ENCODE measurements at regions not wholly inside any gene's neighbourhood (a gene's known extent, or its start where the extent isn't known, plus 50 kb on each side); places are given as distances from the start of the nearest gene placed in this dataset.

DNA sequence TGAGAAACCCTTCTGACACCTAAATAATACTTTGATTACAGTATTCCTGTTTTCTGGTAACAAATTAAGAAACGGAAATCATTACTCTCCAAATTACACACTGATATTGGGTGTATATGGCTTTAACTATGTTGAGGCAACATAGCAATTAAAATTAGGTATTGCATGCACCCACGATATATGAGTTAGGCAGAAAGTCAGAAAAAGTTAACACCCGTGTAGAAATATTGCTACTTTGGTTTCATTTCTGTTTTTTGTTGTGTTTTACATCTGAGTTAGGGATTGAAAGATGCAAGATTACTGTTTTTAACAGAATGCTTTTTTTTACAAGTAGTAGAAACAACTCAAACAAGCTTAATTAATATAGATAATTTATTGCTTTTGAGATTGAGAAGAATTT lies 327.8 kb downstream of the GBE1 start:
- Mint-ChIP-seq H3K27ac (ENCODE audit: unreplicated experiment) (no peak overlapping the region), H3K27me3 (ENCODE audit: unreplicated experiment) (no peaks in the 10 kb centered on the region), H3K36me3 (ENCODE audit: low read depth, unreplicated experiment) (no peaks in the 10 kb centered on the region), H3K9me3 (ENCODE audit: unreplicated experiment) (no peaks in the 10 kb centered on the region), H3K4me3 (ENCODE audit: unreplicated experiment) (no peak overlapping the region), H3K4me1 (ENCODE audit: unreplicated experiment) (no peaks in the 10 kb centered on the region)
- DNase-seq (ENCODE audit: low spot score) = no peak
- TF ChIP-seq CTCF (IDR thresholded peaks at IDR 0.05; ENCODE audit: unreplicated experiment) = no peak

- TF ChIP-seq CTCF (IDR thresholded peaks at IDR 0.05; ENCODE audit: unreplicated experiment) = no peak
- Mint-ChIP-seq H3K27ac (ENCODE audit: unreplicated experiment) (no peak overlapping the region), H3K36me3 (ENCODE audit: low read depth, unreplicated experiment) (no peaks in the 10 kb centered on the region), H3K4me3 (ENCODE audit: unreplicated experiment) (no peak overlapping the region), H3K9me3 (ENCODE audit: unreplicated experiment) (no peaks in the 10 kb centered on the region), H3K4me1 (ENCODE audit: unreplicated experiment) (no peaks in the 10 kb centered on the region), H3K27me3 (ENCODE audit: unreplicated experiment) (no peaks in the 10 kb centered on the region)
- DNase-seq (ENCODE audit: low spot score) = no peak
Measured at GRCh38 chr3:81432456-81432855, 329.0 kb downstream of the GBE1 start.

- Mint-ChIP-seq H3K27me3 (ENCODE audit: unreplicated experiment) (no peaks in the 10 kb centered on the region), H3K36me3 (ENCODE audit: low read depth, unreplicated experiment) (no peaks in the 10 kb centered on the region), H3K4me3 (ENCODE audit: unreplicated experiment) (no peak overlapping the region), H3K4me1 (ENCODE audit: unreplicated experiment) (no peaks in the 10 kb centered on the region), H3K9me3 (ENCODE audit: unreplicated experiment) (no peaks in the 10 kb centered on the region), H3K27ac (ENCODE audit: unreplicated experiment) (no peak overlapping the region)
- no peak for DNase-seq (ENCODE audit: low spot score)
- no peak for TF ChIP-seq CTCF (IDR thresholded peaks at IDR 0.05; ENCODE audit: unreplicated experiment)
Measured at GRCh38 chr3:81426826-81427577, 334.4 kb downstream of the GBE1 start.

DNA sequence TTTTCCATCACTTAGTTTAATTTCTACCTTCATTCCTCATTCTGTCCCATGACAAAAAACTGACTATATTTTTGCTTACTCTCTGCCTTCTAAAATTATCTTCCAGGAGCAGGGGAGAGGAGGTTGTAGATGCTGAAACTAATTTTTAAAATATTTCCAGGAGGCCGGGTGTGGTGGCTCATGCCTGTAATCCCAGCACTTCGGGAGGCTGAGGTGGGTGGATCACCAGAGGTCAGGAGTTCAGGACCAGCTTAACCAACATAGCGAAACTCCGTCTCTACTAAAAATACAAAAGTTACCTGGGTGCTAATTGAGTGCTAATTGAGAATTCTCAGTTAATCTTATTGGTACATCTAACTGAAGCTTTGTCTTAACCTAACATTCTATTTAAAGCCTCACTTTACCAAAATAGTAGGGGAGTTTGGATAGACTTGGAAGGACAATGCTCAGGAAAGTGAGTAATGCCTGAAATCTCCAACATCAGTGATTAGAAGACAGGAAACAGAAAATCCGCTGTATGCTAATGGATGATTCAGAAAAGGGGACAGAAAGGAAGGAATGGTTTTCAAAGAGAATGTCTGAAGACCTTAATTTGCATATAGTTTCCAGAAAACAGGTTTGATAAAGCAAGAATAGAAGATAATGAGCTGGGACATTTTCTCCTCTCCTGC lies 336.1 kb downstream of the GBE1 start:
- Mint-ChIP-seq H3K27ac (ENCODE audit: unreplicated experiment) (no peak overlapping the region), H3K27me3 (ENCODE audit: unreplicated experiment) (no peaks in the 10 kb centered on the region), H3K4me1 (ENCODE audit: unreplicated experiment) (no peaks in the 10 kb centered on the region), H3K9me3 (ENCODE audit: unreplicated experiment) (no peaks in the 10 kb centered on the region), H3K4me3 (ENCODE audit: unreplicated experiment) (no peak overlapping the region), H3K36me3 (ENCODE audit: low read depth, unreplicated experiment) (no peaks in the 10 kb centered on the region)
- TF ChIP-seq CTCF (IDR thresholded peaks at IDR 0.05; ENCODE audit: unreplicated experiment) = no peak
- DNase-seq (ENCODE audit: low spot score) = no peak

DNA sequence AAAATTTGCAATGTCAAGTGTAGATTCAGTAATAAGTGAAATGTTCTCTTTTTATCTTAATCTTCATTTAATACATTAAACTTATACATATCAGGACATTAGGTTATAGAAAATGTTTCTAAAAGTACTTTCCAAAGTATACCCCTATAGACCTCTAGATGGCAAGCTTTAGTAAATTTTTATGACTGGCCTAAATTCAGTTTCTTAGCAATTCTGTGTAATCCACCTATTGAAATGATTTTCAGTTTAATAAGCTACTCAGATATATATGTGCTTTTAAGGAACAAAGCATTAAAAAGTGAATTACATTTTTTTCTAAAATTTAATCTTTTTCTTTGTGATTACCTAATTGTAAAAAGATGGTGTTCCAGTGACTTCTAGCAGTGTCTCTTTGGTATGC lies 342.2 kb downstream of the GBE1 start:
- Mint-ChIP-seq H3K36me3 (ENCODE audit: low read depth, unreplicated experiment) (no peaks in the 10 kb centered on the region), H3K27me3 (ENCODE audit: unreplicated experiment) (no peaks in the 10 kb centered on the region), H3K4me1 (ENCODE audit: unreplicated experiment) (no peaks in the 10 kb centered on the region), H3K9me3 (ENCODE audit: unreplicated experiment) (no peaks in the 10 kb centered on the region), H3K4me3 (ENCODE audit: unreplicated experiment) (no peak overlapping the region), H3K27ac (ENCODE audit: unreplicated experiment) (no peak overlapping the region)
- no peak for DNase-seq (ENCODE audit: low spot score)
- TF ChIP-seq CTCF (IDR thresholded peaks at IDR 0.05; ENCODE audit: unreplicated experiment) = peak; percentile 61

All from endothelial cell (in vitro differentiated cells).